Midbrain (tissue), 1 donor: ENCODE measurements at regions not wholly inside any gene's neighbourhood (a gene's known extent, or its start where the extent isn't known, plus 50 kb on each side); places are given as distances from the start of the nearest gene placed in this dataset.
"Not testable (repeated sequence)": the region's sequence is repeated elsewhere in the genome, so short reads cannot be mapped to it uniquely, and the experiment has no call there.

Experiments
- DNase-seq: peaks from one replicate; lab custom pipeline; 2025; lab: John Stamatoyannopoulos, UW

DNA sequence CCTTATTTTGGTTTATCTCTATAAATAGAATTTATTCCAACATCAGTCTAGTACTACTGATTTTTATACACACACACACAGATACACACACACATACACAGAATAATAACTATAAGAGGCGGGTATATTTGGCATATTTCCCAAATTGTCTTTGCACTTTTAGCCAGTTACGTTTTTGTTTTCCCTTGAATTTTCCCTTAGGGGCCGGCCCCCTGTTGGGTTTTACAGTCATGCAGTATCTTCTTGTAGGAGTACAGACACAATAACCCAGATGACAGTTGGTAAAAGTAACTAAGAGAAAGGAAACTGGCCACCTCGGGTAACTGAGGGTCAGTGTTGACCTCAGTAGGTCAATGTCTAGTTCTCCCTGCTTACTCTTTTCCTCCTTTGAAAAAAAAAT lies 50.9 kb downstream of the DISP1 start:
- DNase-seq: no peak

DNA sequence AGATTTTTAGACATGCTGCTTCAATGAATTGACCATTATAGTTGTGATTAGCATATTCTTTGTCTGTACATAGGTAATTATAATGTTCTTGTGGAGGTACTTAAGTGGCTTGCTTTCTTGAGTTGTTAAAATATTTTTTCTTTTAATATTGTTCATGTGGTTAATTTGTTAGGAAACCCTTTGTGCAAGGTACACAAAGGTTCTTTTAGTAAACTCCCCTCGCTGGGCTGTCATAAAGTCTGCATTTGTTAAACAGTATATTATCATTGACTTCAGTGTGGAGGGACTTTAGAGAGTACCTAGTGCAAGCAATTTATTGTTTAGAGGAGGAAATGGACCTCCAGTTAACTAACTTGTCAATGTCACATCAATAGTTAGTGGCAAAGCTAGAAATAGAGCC lies 52.5 kb downstream of the DISP1 start:
- no peak for DNase-seq

DNA sequence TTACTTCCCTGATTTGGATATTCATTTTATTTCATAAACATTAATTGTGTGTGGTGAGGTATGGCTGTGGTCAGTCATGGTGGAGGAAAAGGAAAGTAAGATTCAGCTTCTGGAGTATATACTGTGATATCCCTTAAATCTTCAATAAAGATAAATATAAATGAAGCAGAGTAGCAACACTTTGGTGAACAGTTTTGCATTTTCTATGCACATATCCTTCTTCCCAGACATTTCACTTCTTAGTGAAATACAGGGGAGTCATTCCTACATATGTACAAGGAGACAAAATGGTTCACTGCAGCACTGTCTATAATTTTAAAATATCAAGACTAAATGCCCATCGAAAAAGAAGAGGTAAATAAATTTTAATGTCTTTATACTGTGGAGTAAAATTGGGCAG lies 61.3 kb downstream of the DISP1 start:
- no peak for DNase-seq

- DNase-seq: no peak
Observed at GRCh38 chr1:222877854-222878253, 63.0 kb downstream of the DISP1 start.

- no peak for DNase-seq
Observed at GRCh38 chr1:222880587-222880986, 65.7 kb downstream of the DISP1 start.

GRCh38 chr1:222886194-222886854 lies 71.5 kb downstream of the DISP1 start:
- DNase-seq: no peak

DNA sequence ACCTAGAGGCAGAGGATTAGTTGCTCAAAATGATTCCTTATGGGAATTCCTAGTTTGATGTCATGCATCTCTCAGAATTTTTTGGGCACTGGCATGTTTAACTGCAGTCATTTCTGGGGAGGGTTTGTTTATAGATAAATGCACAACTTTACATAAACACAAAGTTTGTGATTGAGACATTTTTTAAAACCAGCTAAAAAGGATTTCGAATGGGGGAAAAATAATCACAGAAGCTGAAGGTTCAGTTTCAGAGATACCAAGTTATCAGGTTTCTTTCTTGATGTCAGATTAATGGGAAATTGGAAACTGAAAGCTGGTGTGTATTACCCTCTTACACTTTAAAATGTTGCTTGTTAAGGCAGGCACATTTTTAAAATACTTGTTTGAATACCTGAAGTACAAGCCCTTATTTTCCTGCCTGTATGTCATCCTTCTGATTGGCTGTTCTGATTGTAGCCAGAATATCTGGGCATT lies 72.1 kb downstream of the DISP1 start:
- DNase-seq: no peak

- DNase-seq: no peak
Observed at GRCh38 chr1:222889440-222889839, 74.6 kb downstream of the DISP1 start.

DNA sequence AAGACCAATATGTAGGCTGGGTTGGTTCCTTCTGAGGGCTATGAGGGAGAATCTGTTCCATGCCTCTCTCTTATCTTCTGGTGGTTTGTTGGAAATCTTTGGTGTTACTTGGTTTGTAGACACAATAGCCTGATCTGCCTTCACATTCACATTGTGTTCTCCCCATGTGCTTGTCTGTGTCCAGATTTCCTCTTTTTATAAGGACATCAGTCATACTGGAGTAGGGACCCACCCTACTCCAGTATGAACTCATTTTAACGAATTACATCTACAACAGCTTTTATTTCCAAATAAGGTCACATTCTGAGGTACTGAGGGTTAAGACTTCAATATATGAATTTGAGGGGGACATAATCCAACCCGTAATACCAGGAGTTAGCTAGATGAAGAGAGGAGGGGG lies 75.9 kb downstream of the DISP1 start:
- DNase-seq: no peak

DNA sequence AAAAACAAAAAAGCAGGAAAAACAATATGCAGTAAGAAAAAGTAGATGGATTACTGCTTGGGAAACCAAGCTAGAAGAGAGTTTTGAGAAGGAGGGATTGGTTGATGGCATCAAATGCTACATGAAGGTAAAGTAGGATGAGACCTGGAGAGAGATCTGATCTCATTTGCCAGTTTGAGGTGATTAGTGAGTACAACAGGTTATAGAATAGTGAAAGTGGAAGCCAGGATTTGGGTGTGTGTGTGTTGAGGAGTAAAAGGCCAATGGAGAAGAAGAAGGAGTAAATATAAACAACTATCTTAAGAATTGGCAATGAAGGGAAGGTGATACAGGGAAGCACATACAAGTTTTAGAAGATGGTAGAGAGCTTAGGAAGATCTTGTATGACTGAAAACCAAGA lies 76.7 kb downstream of the DISP1 start:
- no peak for DNase-seq

GRCh38 chr1:222892137-222892769 lies 77.4 kb downstream of the DISP1 start:
- no peak for DNase-seq

DNA sequence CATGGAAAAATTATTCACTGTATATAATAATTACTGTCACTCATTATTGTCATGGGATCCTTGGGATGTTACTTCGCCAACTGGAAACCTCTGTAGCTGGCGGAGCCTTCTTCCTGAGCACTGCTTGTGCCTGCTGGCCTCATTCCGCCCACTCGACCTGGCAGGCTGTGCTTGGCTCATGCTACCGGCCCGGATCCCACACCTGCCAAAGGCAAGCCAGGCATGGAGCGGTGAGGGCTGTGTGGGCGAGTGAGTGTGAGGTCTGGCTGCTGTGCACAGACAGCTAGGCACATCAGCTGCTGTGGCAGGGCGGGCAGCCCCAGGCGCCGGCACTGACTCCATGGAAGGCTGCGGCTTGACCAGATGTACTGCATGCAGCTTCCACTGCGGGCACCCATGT lies 78.4 kb downstream of the DISP1 start:
- DNase-seq: no peak

DNA sequence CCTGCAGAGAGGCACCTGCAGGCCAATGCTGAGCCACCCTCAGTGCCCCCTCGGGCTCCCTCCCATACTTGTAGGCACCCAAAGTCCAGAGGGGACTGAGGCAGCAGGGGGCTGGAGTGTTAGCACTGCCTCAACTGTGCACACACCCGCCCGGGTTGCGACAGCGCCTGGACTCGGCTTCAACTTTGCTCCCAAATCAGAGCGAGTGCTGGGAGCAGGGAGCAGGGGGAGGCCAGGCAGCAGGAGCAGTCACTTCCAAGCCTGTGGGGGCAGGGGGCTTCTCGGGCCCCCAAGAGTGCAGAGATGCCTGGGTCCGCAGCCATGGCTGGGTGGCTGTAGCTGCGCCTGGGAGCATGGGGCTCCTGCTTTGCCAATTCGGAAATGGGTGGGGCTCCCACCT lies 79.5 kb downstream of the DISP1 start:
- DNase-seq: no peak

- no peak for DNase-seq
Observed at GRCh38 chr1:222896630-222897526, 82.0 kb downstream of the DISP1 start.

DNA sequence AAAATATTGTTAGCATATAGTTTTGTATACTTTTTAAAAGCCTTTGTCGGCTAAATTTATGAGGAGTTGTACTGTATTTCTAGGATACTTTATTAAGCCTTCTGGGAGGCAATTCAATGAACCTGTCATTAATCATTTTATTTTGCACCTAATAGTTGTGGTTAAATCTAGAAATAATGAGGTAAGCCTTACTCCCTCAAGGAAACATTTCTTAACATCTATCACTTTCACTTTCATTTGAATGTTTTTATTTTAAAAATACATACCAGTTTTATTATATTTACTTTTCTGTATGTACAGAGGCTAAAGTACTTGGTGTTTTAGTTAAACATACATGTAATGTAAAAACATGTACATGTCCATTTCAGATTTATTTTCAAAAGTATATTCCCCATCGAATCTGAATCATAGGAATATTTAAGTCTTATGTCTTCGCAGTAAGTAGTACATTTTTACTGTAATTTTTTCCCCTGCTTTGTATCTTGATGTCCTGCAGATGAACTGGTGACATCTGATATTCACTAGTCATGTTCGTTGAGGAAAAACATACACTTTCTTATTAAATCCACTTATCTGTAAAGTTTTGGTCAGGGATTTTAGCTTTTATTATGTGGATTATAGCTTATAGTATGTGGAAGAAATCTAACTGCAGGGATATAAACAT lies 82.8 kb downstream of the DISP1 start:
- DNase-seq: no peak

DNA sequence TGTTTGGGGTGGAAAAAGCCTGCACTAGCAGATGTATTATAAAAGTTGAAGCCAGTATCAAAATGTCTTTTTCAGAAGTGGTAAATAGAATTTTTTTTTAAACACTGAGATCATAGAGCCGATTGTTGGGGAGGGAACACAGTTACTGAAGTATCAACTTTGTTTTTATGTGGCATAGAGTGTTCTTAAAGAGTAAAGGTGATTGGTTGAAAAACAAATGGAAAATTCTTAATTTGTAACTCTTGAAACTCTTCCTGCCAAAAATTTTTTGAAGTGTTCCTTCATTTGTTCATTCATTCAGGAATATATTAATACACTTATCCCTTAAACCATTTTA lies 83.3 kb downstream of the DISP1 start:
- no peak for DNase-seq

- DNase-seq: no peak
Observed at GRCh38 chr1:222899471-222899870, 84.6 kb downstream of the DISP1 start.

- no peak for DNase-seq
Observed at GRCh38 chr1:222904451-222904850, 89.6 kb downstream of the DISP1 start.

DNA sequence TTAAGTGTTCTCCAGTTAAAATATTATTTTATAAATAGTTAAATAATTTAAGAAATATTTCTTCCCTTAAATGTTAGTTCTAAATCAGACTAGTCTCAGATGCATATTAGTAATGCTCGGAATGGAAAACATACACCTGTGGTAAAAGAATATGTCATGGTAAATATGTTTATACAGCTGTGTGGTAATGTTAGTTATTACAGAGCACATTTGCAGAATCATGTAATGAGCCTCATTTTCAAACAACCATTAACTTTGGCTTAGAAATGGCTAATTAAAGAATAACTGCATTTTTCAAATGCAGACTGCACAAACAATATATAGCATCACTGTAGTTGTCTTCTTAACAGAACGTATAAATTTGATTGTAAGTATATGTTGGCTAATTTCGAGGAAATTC lies 90.3 kb downstream of the DISP1 start:
- no peak for DNase-seq

GRCh38 chr1:222906271-222906739 lies 91.5 kb downstream of the DISP1 start:
- DNase-seq: not testable (repeated sequence)

DNA sequence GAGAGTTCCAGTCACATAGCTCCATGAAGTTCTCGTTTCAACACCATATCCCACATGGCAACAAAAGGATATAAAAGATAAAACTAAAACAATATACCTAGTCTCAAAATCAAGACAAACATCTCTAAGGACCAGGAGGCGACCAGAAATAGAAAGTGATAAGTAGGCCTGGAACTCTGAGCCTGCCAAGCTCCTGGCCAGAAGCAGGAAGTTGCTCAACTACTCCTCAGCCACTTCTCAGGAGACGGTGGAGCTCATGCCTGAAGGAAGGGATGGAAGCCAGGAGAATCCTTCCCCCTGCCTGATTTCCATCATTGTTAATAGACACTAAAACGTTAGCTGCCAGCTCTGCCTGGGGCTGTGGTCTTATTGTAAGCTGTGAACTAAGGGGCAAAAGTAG lies 94.7 kb downstream of the DISP1 start:
- DNase-seq: no peak

DNA sequence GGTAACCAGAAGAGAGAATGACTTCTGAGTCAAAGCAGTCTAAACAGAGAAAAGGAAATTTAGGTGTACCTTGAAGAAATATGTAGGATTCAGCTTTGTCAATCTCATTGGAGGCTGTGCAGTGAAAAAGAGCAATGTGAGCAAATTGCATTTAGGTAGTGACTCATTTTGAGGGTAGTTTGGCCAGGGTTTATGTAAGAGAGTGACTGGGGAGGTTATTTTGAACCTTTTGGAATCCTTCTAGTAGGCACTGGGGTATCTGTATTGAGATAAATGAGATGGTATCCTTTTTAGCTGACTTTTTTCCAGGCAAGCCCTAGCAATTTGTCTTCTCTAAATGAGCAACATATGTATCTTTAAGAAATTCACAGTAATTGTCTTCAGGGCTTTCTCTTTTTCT lies 95.9 kb downstream of the DISP1 start:
- DNase-seq: no peak
